Endothelial cell of umbilical vein (primary cell): ENCODE measurements at regions not wholly inside any gene's neighbourhood (a gene's known extent, or its start where the extent isn't known, plus 50 kb on each side); places are given as distances from the start of the nearest gene placed in this dataset.

ENCODE experiments used
- BruUV-seq: library from RNA; stranded (reverse); fragments of 400-500 nt; replicated peaks from 2 replicates; lab custom pipeline; 2021; lab: Mats Ljungman, UMichigan
- CTCF ChIA-PET: fragments of 300-600, 350-600 bp; sonication (Branson Sonifier 250); formaldehyde crosslinking; loops from one replicate; lab custom pipeline; 2021; ENCODE audit warnings: antibody characterized with exemption, inconsistent platforms; lab: Charles Lee
- POLR2A ChIA-PET: fragments of 300-600, 350-600 bp; sonication (Branson Sonifier 250); formaldehyde crosslinking; loops from one replicate; lab custom pipeline; 2021; ENCODE audit warnings: antibody characterized with exemption, inconsistent platforms; lab: Charles Lee
- DNase-seq: peaks from one replicate; pipeline ENCODE4 v3.0.0-alpha.2; 2011; ENCODE audit warnings: low read depth, low spot score
- FAIRE-seq: peaks from 2 replicates; lab custom pipeline; 2011; peaks lifted over from hg19 to GRCh38; lab: Jason Lieb, UNC
- H2AFZ ChIP-seq: 2 replicates; pipeline ENCODE4 v1.6.0; 2012; ENCODE audit warnings: low read depth, low read length, control low read depth, inconsistent platforms
- H3K27ac ChIP-seq: 2 replicates; pipeline ENCODE4 v1.5.1; 2011; ENCODE audit warnings: low read depth, mild to moderate bottlenecking, control low read depth, low read length, moderate library complexity; ENCODE audit not compliant: insufficient read depth
- H3K27me3 ChIP-seq, 2 experiments: 2 replicates each; pipeline versions ENCODE4 v1.6.0 to v1.6.1; 2011; ENCODE audit warnings: low read length in 2 of 2, mixed read lengths in 1 of 2; ENCODE audit not compliant: control insufficient read depth in 2 of 2, insufficient read depth in 2 of 2
- H3K36me3 ChIP-seq, 2 experiments: 2 replicates in 1 of 2; 3 replicates in 1 of 2; pipeline ENCODE4 v1.5.1; 2011; ENCODE audit warnings: low read length in 2 of 2, mild to moderate bottlenecking in 1 of 2, moderate library complexity in 1 of 2; ENCODE audit not compliant: control insufficient read depth in 2 of 2, insufficient read depth in 2 of 2; ENCODE audit errors: extremely low read depth in 1 of 2
- H3K4me1 ChIP-seq: 3 replicates; pipeline ENCODE4 v1.5.1; 2011; ENCODE audit warnings: mild to moderate bottlenecking, low read length; ENCODE audit not compliant: control insufficient read depth, insufficient read depth; ENCODE audit errors: extremely low read depth
- H3K4me2 ChIP-seq: 2 replicates; pipeline ENCODE4 v1.6.1; 2011; ENCODE audit warnings: low read length, control low read depth, mixed read lengths; ENCODE audit not compliant: insufficient read depth
- H3K4me3 ChIP-seq, 3 experiments: fragments of 200-600 bp in 1 of 3; sonication (generic), shearing (Covaris generic) in 1 of 3; replicated peaks in 1 of 3; 2 replicates each; pipeline ENCODE4 v1.5.1; 2011 to 2016; ENCODE audit warnings: control low read depth in 3 of 3, low read length in 3 of 3, mild to moderate bottlenecking in 2 of 3, inconsistent platforms in 1 of 3, low read depth in 1 of 3, moderate library complexity in 1 of 3; ENCODE audit not compliant: insufficient read depth in 1 of 3
- H3K79me2 ChIP-seq: 2 replicates; pipeline ENCODE4 v1.6.0; 2012; ENCODE audit warnings: low read length, inconsistent platforms; ENCODE audit not compliant: control insufficient read depth, insufficient read depth
- H3K9ac ChIP-seq: replicated peaks from 2 replicates; pipeline ENCODE3; 2011; ENCODE audit warnings: low read length, control low read depth; ENCODE audit not compliant: insufficient read depth; ENCODE audit errors: extremely low read depth
- H3K9me1 ChIP-seq: replicated peaks from 3 replicates; pipeline ENCODE4 v1.6.0; 2011; ENCODE audit warnings: mild to moderate bottlenecking, low read length; ENCODE audit not compliant: control insufficient read depth, insufficient read depth; ENCODE audit errors: extremely low read depth
- H3K9me3 ChIP-seq: replicated peaks from 2 replicates; pipeline ENCODE4 v1.5.1; 2012; ENCODE audit warnings: low read length, inconsistent platforms; ENCODE audit not compliant: control insufficient read depth, insufficient read depth
- H4K20me1 ChIP-seq: replicated peaks from 2 replicates; pipeline ENCODE3; 2011; ENCODE audit warnings: mild to moderate bottlenecking, low read length; ENCODE audit not compliant: control insufficient read depth, insufficient read depth; ENCODE audit errors: extremely low read depth
- EZH2 ChIP-seq: IDR thresholded peaks from 2 replicates; pipeline ENCODE4 v1.6.1; 2012; ENCODE audit warnings: borderline replicate concordance, low read depth, mild to moderate bottlenecking, moderate library complexity, low read length, inconsistent platforms; ENCODE audit not compliant: severe bottlenecking
- FOS ChIP-seq: IDR thresholded peaks from 2 replicates; pipeline ENCODE4 v1.6.1; 2011; ENCODE audit warnings: mild to moderate bottlenecking, low read length, moderate library complexity, borderline replicate concordance; ENCODE audit not compliant: insufficient read depth
- GATA2 ChIP-seq: IDR thresholded peaks from 2 replicates; pipeline ENCODE4 v1.7.0; 2011; ENCODE audit warnings: low read depth, mild to moderate bottlenecking, moderate library complexity, mixed read lengths, low read length; ENCODE audit not compliant: insufficient read length, insufficient read depth
- JUN ChIP-seq: IDR thresholded peaks from 2 replicates; pipeline ENCODE4 v1.6.1; 2011; ENCODE audit warnings: borderline replicate concordance, low read depth; ENCODE audit not compliant: insufficient read length, insufficient read depth
- MYC ChIP-seq: IDR thresholded peaks from one replicate; pipeline ENCODE4 v1.6.1; 2011; ENCODE audit warnings: mild to moderate bottlenecking, low read depth, low read length
- POLR2A ChIP-seq: IDR thresholded peaks from 2 replicates; pipeline ENCODE4 v1.6.1; 2012; ENCODE audit warnings: low read depth, mild to moderate bottlenecking, control low read depth, low read length
- POLR2AphosphoS5 ChIP-seq: IDR thresholded peaks from 2 replicates; pipeline ENCODE4 v1.6.1; 2012; ENCODE audit warnings: low read depth, mild to moderate bottlenecking, control low read depth, low read length, moderate library complexity; ENCODE audit not compliant: insufficient read depth
- dilution Hi-C: fragments of 300-500 bp; cut with MboI; formaldehyde crosslinking; loops from one replicate; pipeline ENCODE4 v1.15.0; 2019; ENCODE audit warnings: low sequenced_read_pairs; ENCODE audit not compliant: extremely low pct_ligation_motif_present
- intact Hi-C: fragments of 100-400 bp; cut with micrococcal nuclease; formaldehyde crosslinking; loops from one replicate; pipeline ENCODE4 v1.10.0; 2022
- TF ChIP-seq, protein P1 (sequence below): IDR thresholded peaks from 2 replicates; pipeline ENCODE4 v1.6.1; 2011; ENCODE audit not compliant: insufficient read depth, insufficient read length

DNA sequence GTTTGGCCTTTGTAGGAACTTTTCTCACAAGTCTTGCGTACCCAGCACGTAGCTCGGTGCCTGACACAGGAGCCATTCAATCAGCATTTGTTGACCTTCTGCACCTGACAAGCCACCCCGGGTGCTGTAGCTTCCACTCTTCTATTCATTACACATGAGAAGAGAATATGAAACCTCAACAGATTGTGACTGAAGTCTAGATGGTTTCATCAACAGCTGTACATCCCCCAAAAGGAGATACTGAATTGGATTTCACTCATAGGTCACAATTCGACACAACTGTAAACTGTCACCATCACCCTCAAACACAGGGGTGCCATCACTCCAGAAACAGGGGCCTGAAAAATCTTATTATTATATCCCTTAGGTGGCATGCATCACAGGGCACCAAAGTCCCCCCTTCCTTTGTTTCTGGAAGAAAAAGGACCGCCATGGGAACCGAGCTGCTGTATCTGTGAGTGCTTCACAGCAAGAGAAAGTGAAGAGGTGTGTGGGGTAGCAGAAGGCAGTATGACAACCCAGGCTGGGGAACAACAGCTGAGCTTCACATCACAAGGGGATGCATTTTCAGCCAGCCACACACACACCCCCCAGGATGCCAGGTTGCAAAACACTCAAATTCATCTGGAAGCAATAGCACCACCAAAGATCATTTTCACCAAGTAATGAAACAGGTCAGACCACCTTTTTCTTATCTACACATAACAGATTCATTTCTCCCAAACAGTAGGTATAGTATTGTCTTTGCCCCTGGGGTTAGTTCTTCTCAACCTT, 225.7 kb downstream of the TOMM20 start:
- H3K9ac ChIP-seq = no peak overlapping the region
- BruUV-seq = no TSS peak
- ChIA-PET POLR2A (no interaction called here), CTCF (interaction anchor here (0.8 to 1.7 kb wide), 3 partner anchors 10 to 159 kb away, joined by 3 to 5 read pairs (median 3); no protein-coding TSS in a partner anchor)
- H4K20me1 ChIP-seq = no peaks in the 10 kb centered on the region
- FAIRE-seq (no peak), DNase-seq (no peak)
- no peak overlapping the region for H3K27ac ChIP-seq
- no peaks in the 10 kb centered on the region for H3K9me3 ChIP-seq
- H3K36me3 ChIP-seq = no peaks in the 10 kb centered on the region
- no peak overlapping the region for H2AFZ ChIP-seq
- no peak overlapping the region for H3K4me2 ChIP-seq
- H3K4me3 ChIP-seq = no peak overlapping the region
- intact Hi-C loops = loop anchor here (1.0 kb wide), 1 partner anchor 8 kb away; no protein-coding TSS in a partner anchor
- TF ChIP-seq POLR2AphosphoS5 = no peak
- TF ChIP-seq GATA2 = no peak
- TF ChIP-seq POLR2A = no peak
- TF ChIP-seq MYC = no peak
- TF ChIP-seq, protein P1, sequence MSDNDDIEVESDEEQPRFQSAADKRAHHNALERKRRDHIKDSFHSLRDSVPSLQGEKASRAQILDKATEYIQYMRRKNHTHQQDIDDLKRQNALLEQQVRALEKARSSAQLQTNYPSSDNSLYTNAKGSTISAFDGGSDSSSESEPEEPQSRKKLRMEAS = no peak
- TF ChIP-seq EZH2 = no peak
- TF ChIP-seq JUN = no peak
- no peak for TF ChIP-seq FOS
- dilution Hi-C loops = no loop called here
- H3K4me1 ChIP-seq = peaks cover 15% of the 10 kb centered on the region
- no peaks in the 10 kb centered on the region for H3K27me3 ChIP-seq
- H3K9me1 ChIP-seq = no peaks in the 10 kb centered on the region
- H3K79me2 ChIP-seq = no peaks in the 10 kb centered on the region
